PC-9 (cell line): ENCODE measurements at regions not wholly inside any gene's neighbourhood (a gene's known extent, or its start where the extent isn't known, plus 50 kb on each side); places are given as distances from the start of the nearest gene placed in this dataset.
"Not testable (repeated sequence)": the region's sequence is repeated elsewhere in the genome, so short reads cannot be mapped to it uniquely, and the experiment has no call there.

ENCODE experiments used
- BruUV-seq: library from RNA; stranded (reverse); fragments of 400-500 nt; replicated peaks from 2 replicates; lab custom pipeline; 2021; lab: Mats Ljungman, UMichigan
- CTCF ChIA-PET: fragments of 300-600 bp; sonication (Branson Sonifier 250); formaldehyde crosslinking; loops from one replicate; lab custom pipeline; 2022; ENCODE audit warnings: antibody characterized with exemption; lab: Charles Lee
- POLR2A ChIA-PET: fragments of 300-600 bp; sonication (Branson Sonifier 250); formaldehyde crosslinking; loops from one replicate; lab custom pipeline; 2022; ENCODE audit warnings: antibody characterized with exemption; ENCODE audit not compliant: unreplicated experiment; lab: Charles Lee
- DNase-seq, 2 experiments: peaks; one replicate each; pipeline versions ENCODE4 v3.0.0 to v3.0.0-alpha.2; 2015 to 2022; ENCODE audit warnings: mixed read lengths in 1 of 2
- H2AFZ ChIP-seq: fragments of 200-600 bp; sonication (generic); 2 replicates; pipeline ENCODE4 v1.8.1; 2017; ENCODE audit warnings: antibody characterized with exemption
- H3F3A ChIP-seq: fragments of 200-600 bp; sonication (generic); 2 replicates; pipeline ENCODE4 v1.8.1; 2017; ENCODE audit warnings: antibody characterized with exemption, mild to moderate bottlenecking, low read depth; ENCODE audit not compliant: insufficient read depth
- H3K27ac ChIP-seq: fragments of 200-600 bp; sonication (generic); 2 replicates; pipeline ENCODE4 v1.6.1; 2016; ENCODE audit warnings: mixed run types
- H3K27me3 ChIP-seq: fragments of 200-600 bp; sonication (generic); 2 replicates; pipeline ENCODE4 v1.6.1; 2016; ENCODE audit warnings: low read depth, mixed run types; ENCODE audit not compliant: insufficient read depth
- H3K36me3 ChIP-seq: fragments of 200-600 bp; sonication (generic); 2 replicates; pipeline ENCODE4 v1.6.1; 2016; ENCODE audit warnings: low read depth, mixed run types
- H3K4me1 ChIP-seq: fragments of 200-600 bp; sonication (generic); replicated peaks from 2 replicates; pipeline ENCODE4 v1.6.1; 2016; ENCODE audit warnings: mixed run types; ENCODE audit not compliant: insufficient read depth
- H3K4me2 ChIP-seq: fragments of 200-600 bp; sonication (generic); 2 replicates; pipeline ENCODE4 v1.6.1; 2017; ENCODE audit warnings: mixed run types
- H3K4me3 ChIP-seq: fragments of 200-600 bp; sonication (generic); 2 replicates; pipeline ENCODE4 v1.6.1; 2016; ENCODE audit warnings: mixed run types
- H3K79me2 ChIP-seq: fragments of 200-600 bp; sonication (generic); 2 replicates; pipeline ENCODE4 v1.6.1; 2017; ENCODE audit warnings: low read depth, mixed run types
- H3K9me2 ChIP-seq: fragments of 200-600 bp; sonication (generic); 2 replicates; pipeline ENCODE4 v1.8.1; 2017; ENCODE audit warnings: mild to moderate bottlenecking; ENCODE audit not compliant: insufficient read depth
- H3K9me3 ChIP-seq: fragments of 200-600 bp; sonication (generic); 2 replicates; pipeline ENCODE4 v1.8.1; 2016; ENCODE audit warnings: low read depth; ENCODE audit not compliant: insufficient read depth
- H4K20me1 ChIP-seq: fragments of 200-600 bp; sonication (generic); 2 replicates; pipeline ENCODE4 v1.8.1; 2017; ENCODE audit not compliant: insufficient read depth
- CTCF ChIP-seq: fragments of 200-600 bp; sonication (generic); conservative IDR thresholded peaks from 2 replicates; pipeline ENCODE4 v1.6.1; 2017; ENCODE audit warnings: mixed run types, antibody characterized with exemption, mild to moderate bottlenecking, moderate library complexity
- EZH2 ChIP-seq: fragments of 200-600 bp; sonication (generic); IDR thresholded peaks from 2 replicates; pipeline ENCODE4 v1.8.0; 2017; ENCODE audit warnings: antibody characterized with exemption, low read depth
- intact Hi-C: fragments of 100-400 bp; cut with micrococcal nuclease; formaldehyde crosslinking; loops from one replicate; pipeline ENCODE4 v1.10.0; 2022; ENCODE audit not compliant: unreplicated experiment

GRCh38 chr2:187890690-187891089, 336.5 kb upstream of the TFPI start:
- Histone ChIP-seq H3F3A (no peaks in the 10 kb centered on the region), H3K79me2 (no peaks in the 10 kb centered on the region), H3K9me3 (no peaks in the 10 kb centered on the region), H3K4me2 (no peak overlapping the region), H2AFZ (no peak overlapping the region), H3K4me3 (no peak overlapping the region), H3K36me3 (no peaks in the 10 kb centered on the region), H3K27ac (no peak overlapping the region), H3K9me2 (no peaks in the 10 kb centered on the region), H3K4me1 (no peaks in the 10 kb centered on the region), H3K27me3 (no peaks in the 10 kb centered on the region), H4K20me1 (no peaks in the 10 kb centered on the region)
- intact Hi-C loops: no loop called here
- BruUV-seq: no TSS peak
- TF ChIP-seq CTCF (no peak), EZH2 (no peak)
- no peak for DNase-seq
- POLR2A ChIA-PET: no interaction called here
- CTCF ChIA-PET: no interaction called here

GRCh38 chr2:187900021-187900420, 345.8 kb upstream of the TFPI start:
- no peak overlapping the region for H2AFZ ChIP-seq
- H3K9me2 ChIP-seq: no peaks in the 10 kb centered on the region
- no peaks in the 10 kb centered on the region for H3F3A ChIP-seq
- POLR2A ChIA-PET: no interaction called here
- no peaks in the 10 kb centered on the region for H4K20me1 ChIP-seq
- no peak for TF ChIP-seq CTCF
- no peak for TF ChIP-seq EZH2
- no peaks in the 10 kb centered on the region for H3K9me3 ChIP-seq
- intact Hi-C loops: no loop called here
- H3K27ac ChIP-seq: no peak overlapping the region
- no peaks in the 10 kb centered on the region for H3K36me3 ChIP-seq
- no peak overlapping the region for H3K4me2 ChIP-seq
- BruUV-seq: no TSS peak
- H3K27me3 ChIP-seq: no peaks in the 10 kb centered on the region
- CTCF ChIA-PET: no interaction called here
- H3K4me3 ChIP-seq: no peak overlapping the region
- H3K79me2 ChIP-seq: no peaks in the 10 kb centered on the region
- no peak for DNase-seq
- H3K4me1 ChIP-seq: no peaks in the 10 kb centered on the region

- no peaks in the 10 kb centered on the region for H3K9me2 ChIP-seq
- no peaks in the 10 kb centered on the region for H3K79me2 ChIP-seq
- no peak overlapping the region for H2AFZ ChIP-seq
- no peak overlapping the region for H3K27ac ChIP-seq
- H3K4me1 ChIP-seq: no peaks in the 10 kb centered on the region
- no peaks in the 10 kb centered on the region for H3K9me3 ChIP-seq
- intact Hi-C loops: no loop called here
- no peak overlapping the region for H3K4me2 ChIP-seq
- TF ChIP-seq CTCF: no peak
- TF ChIP-seq EZH2: no peak
- ChIA-PET POLR2A (no interaction called here), CTCF (no interaction called here)
- H3F3A ChIP-seq: no peaks in the 10 kb centered on the region
- H3K36me3 ChIP-seq: no peaks in the 10 kb centered on the region
- no peak overlapping the region for H3K4me3 ChIP-seq
- H3K27me3 ChIP-seq: no peaks in the 10 kb centered on the region
- no peaks in the 10 kb centered on the region for H4K20me1 ChIP-seq
- no TSS peak for BruUV-seq
- DNase-seq: no peak
These were observed 351.8 kb upstream of the TFPI start for GRCh38 chr2:187906021-187906420.

GRCh38 chr2:187910922-187911321, 356.7 kb upstream of the TFPI start:
- H2AFZ ChIP-seq, H3K27me3 ChIP-seq, H4K20me1 ChIP-seq, H3K9me3 ChIP-seq, H3K79me2 ChIP-seq, H3F3A ChIP-seq, intact Hi-C loops, BruUV-seq, H3K36me3 ChIP-seq, H3K4me2 ChIP-seq, CTCF ChIA-PET, DNase-seq, H3K4me3 ChIP-seq, POLR2A ChIA-PET, H3K9me2 ChIP-seq, H3K27ac ChIP-seq, H3K4me1 ChIP-seq: not testable (repeated sequence)
